BLaER1 treated with 17β-estradiol and CSF1 and Interleukin-3, amounts not matched to agents 10 nM and 100 nM (cell line): ENCODE measurements at regions not wholly inside any gene's neighbourhood (a gene's known extent, or its start where the extent isn't known, plus 50 kb on each side); places are given as distances from the start of the nearest gene placed in this dataset.

Experiments used
- H3K27ac ChIP-seq, 11 experiments: shearing (Covaris generic); formaldehyde crosslinking; 2 replicates each; pipeline ENCODE4 v1.8.1; 2022
- H3K27me3 ChIP-seq, 11 experiments: shearing (Covaris generic); formaldehyde crosslinking; 2 replicates each; pipeline ENCODE4 v1.8.1; 2022
- H3K36me3 ChIP-seq, 11 experiments: shearing (Covaris generic); formaldehyde crosslinking; 2 replicates each; pipeline ENCODE4 v1.8.1; 2022
- H3K4me1 ChIP-seq, 10 experiments: shearing (Covaris generic); formaldehyde crosslinking; 2 replicates each; pipeline ENCODE4 v1.8.1; 2022
- H3K4me2 ChIP-seq, 11 experiments: shearing (Covaris generic); formaldehyde crosslinking; 2 replicates each; pipeline ENCODE4 v1.8.1; 2022
- H3K4me3 ChIP-seq, 10 experiments: shearing (Covaris generic); formaldehyde crosslinking; 2 replicates each; pipeline ENCODE4 v1.8.1; 2022
- H3K9ac ChIP-seq, 11 experiments: shearing (Covaris generic); formaldehyde crosslinking; 2 replicates each; pipeline ENCODE4 v1.8.1; 2022
- H3K9me3 ChIP-seq, 11 experiments: shearing (Covaris generic); formaldehyde crosslinking; replicated peaks in 1 of 11; 2 replicates each; pipeline ENCODE4 v1.8.1; 2022
- H4K20me1 ChIP-seq, 11 experiments: shearing (Covaris generic); formaldehyde crosslinking; 2 replicates each; pipeline ENCODE4 v1.8.1; 2022
- Cebpa-rat ChIP-seq, 11 experiments: shearing (Covaris generic); IDR thresholded peaks; 2 replicates each; pipeline ENCODE4 v1.8.1; 2022

DNA sequence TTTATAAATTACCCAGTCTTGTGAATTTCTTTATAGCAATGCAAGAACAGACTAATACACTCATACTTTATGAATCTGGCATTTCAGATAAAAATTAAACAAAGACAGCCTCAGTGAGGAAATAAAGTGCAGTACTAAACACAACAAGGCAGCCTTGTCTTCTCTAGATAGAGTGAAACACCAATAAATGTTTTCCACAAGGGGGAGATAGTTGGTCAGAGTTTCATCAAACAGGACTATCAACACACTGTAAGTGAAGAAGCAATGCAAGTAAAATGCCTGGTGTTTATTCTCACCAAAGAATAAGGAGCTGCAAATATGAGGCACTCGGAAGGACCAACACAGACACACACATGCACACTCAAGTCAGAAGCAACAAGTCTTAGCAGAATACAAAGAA is 62.8 kb downstream of the FAM9B start:
- Histone ChIP-seq H3K4me3 (no peak overlapping the region), H3K4me2 (no peak overlapping the region), H3K9me3 (peaks cover 0 to 12% (median 7%) of the 10 kb centered on the region in 11 experiments; a peak in 6 of 22 replicates), H3K9ac (no peak overlapping the region), H3K27me3 (peaks cover 0 to 44% (median 0%) of the 10 kb centered on the region in 11 experiments; a peak in 7 of 22 replicates), H3K36me3 (no peaks in the 10 kb centered on the region), H3K27ac (no peak overlapping the region), H4K20me1 (no peaks in the 10 kb centered on the region), H3K4me1 (no peaks in the 10 kb centered on the region)
- TF ChIP-seq Cebpa-rat (IDR thresholded peaks at IDR 0.05) = no peak

DNA sequence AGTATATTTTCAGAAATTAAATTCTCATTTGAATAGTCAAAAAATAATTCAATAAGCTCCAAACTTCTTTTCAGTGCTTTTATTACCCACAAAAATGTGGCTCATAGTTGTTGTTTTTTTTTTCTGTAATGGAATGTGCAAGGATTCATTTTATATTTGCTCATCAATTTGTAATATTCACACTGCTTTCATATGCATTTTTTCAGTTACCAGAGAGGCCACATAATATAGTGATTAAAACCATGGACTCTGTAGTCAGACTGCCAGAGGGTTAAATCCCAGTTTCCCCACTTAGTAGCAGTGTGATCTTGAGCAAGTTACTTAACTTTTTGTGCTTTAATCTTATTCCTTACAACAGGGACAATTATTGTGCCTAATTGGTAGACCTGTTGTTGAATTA is 64.5 kb downstream of the FAM9B start:
- no peak for TF ChIP-seq Cebpa-rat (IDR thresholded peaks at IDR 0.05)
- Histone ChIP-seq H3K27ac (no peak overlapping the region), H3K27me3 (peaks cover 0 to 61% (median 0%) of the 10 kb centered on the region in 11 experiments; a peak in 7 of 22 replicates), H3K9me3 (peaks cover 11 to 28% (median 19%) of the 10 kb centered on the region in 11 experiments), H3K36me3 (0 out of 22 replicates have a peak, but pooled peaks cover 0 to 4% (median 0%) of the 10 kb centered on the region in 11 experiments), H3K4me3 (no peak overlapping the region), H3K4me2 (no peak overlapping the region), H3K4me1 (no peaks in the 10 kb centered on the region), H3K9ac (no peak overlapping the region), H4K20me1 (no peaks in the 10 kb centered on the region)

DNA sequence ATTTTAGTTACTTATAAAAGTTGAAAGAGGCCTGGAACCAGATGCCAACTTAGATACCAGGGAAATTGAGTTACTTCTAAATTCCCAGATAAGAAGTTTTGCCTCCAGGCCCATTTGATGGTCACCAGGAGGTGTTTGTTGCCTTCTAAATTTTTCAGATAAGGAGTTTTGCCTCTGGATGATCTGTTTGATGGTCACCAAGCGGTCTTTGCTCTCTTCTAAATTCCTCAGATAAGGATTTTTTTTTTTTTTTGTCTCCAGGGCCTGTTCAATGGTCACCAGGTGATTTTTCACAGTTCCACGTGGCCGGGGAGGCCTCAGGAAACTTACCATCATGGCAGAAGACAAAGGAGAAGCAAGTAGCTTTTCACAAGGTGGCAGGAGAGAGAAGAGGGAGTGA is 66.5 kb downstream of the FAM9B start:
- TF ChIP-seq Cebpa-rat (IDR thresholded peaks at IDR 0.05) = no peak
- no peak overlapping the region for H3K4me3 ChIP-seq
- H4K20me1 ChIP-seq = no peaks in the 10 kb centered on the region
- peaks cover 0 to 80% (median 0%) of the 10 kb centered on the region in 11 experiments; a peak in 7 of 22 replicates for H3K27me3 ChIP-seq
- H3K9ac ChIP-seq = no peak overlapping the region
- H3K9me3 ChIP-seq = peaks cover 24 to 47% (median 33%) of the 10 kb centered on the region in 11 experiments
- no peaks in the 10 kb centered on the region for H3K4me1 ChIP-seq
- H3K27ac ChIP-seq = no peak overlapping the region
- H3K4me2 ChIP-seq = no peak overlapping the region
- 0 out of 22 replicates have a peak, but pooled peaks cover 0 to 4% (median 0%) of the 10 kb centered on the region in 11 experiments for H3K36me3 ChIP-seq

DNA sequence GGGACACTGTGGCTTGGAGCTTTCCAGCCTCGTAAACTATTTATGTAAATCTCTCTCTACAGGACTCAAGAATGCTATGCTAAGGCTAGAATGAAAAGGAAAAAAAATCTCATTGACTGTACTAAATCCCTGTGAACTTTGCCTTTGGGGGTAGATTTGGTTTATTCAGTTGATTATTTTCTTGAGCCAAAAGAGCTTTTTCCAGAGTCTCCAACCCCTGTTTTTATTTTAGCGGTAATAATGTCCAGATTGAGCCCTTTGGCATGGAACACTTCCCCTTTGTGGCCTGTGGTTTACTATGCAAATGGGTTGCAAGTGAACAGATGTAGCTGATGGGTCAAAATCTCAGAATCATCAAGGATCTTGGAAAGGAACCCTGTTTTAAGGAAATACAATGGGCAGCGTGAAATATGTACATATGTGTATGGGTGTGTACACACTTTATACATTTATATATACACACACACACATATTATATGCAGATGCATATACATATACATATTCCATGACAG is 72.9 kb downstream of the FAM9B start:
- H3K27me3 ChIP-seq = peaks cover 0 to 93% (median 0%) of the 10 kb centered on the region in 11 experiments; a peak in 9 of 22 replicates
- H3K4me3 ChIP-seq = no peak overlapping the region
- H3K36me3 ChIP-seq = 0 out of 22 replicates have a peak, but pooled peaks cover 0 to 4% (median 0%) of the 10 kb centered on the region in 11 experiments
- H3K9me3 ChIP-seq = peaks cover 21 to 48% (median 27%) of the 10 kb centered on the region in 11 experiments
- no peak overlapping the region for H3K9ac ChIP-seq
- H4K20me1 ChIP-seq = peaks cover 0 to 7% (median 0%) of the 10 kb centered on the region in 11 experiments; a peak in 2 of 22 replicates
- peak overlapping the region; percentile 11 to 58 (median 30); a peak in 13 of 22 replicates for H3K4me2 ChIP-seq
- H3K27ac ChIP-seq = no peak overlapping the region
- H3K4me1 ChIP-seq = peaks cover 8 to 17% (median 12%) of the 10 kb centered on the region in 10 experiments; a peak in 17 of 20 replicates
- TF ChIP-seq Cebpa-rat (IDR thresholded peaks at IDR 0.05) = no peak

DNA sequence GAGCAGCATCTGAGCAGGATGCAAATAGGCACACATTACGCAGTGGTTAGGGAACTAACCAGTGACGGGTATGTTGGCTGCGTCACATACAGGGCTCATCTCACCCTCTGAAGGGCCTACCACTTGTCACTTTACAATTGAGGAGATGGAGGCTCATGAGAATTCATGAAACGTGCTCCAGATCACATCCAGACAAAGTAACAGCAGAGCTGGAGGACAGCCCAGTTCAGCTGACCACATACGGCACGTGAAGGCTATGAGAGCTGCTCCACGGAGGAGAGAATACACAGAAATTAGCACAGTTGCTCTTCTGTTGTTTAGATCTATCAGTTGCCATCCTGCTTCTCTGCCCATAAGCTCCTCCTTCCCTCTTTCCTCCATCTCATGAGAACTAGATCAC is 78.4 kb downstream of the FAM9B start:
- H3K9me3 ChIP-seq = 0 out of 22 replicates have a peak, but pooled peaks cover 0 to 7% (median 0%) of the 10 kb centered on the region in 11 experiments
- peaks cover 0 to 6% (median 2%) of the 10 kb centered on the region in 10 experiments; a peak in 13 of 20 replicates for H3K4me1 ChIP-seq
- H3K27me3 ChIP-seq = peaks cover 0 to 99% (median 0%) of the 10 kb centered on the region in 11 experiments; a peak in 9 of 22 replicates
- no peak for TF ChIP-seq Cebpa-rat (IDR thresholded peaks at IDR 0.05)
- H3K4me3 ChIP-seq = no peak overlapping the region
- H3K36me3 ChIP-seq = no peaks in the 10 kb centered on the region
- no peak overlapping the region for H3K9ac ChIP-seq
- H4K20me1 ChIP-seq = peaks cover 0 to 3% (median 0%) of the 10 kb centered on the region in 11 experiments; a peak in 2 of 22 replicates
- H3K27ac ChIP-seq = no peak overlapping the region
- H3K4me2 ChIP-seq = no peak overlapping the region

DNA sequence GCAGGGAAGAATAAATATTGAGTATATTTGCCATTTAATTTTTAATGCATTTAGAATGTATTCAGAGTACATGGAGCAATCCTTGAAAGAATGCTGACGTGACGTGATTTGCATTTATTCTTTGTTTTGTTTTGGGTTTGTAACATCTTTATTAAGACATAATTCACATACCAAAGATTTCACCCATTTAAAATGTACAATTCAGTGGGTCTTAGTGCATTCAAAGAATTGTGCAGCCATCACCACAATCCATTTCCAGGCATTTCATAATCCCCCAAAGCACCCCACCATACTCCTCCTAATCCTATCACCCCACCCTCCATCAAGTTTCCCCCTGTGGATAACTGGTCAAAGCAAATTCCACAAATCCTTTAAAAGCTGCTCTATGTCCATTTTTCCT is 87.4 kb downstream of the FAM9B start:
- H3K9ac ChIP-seq = no peak overlapping the region
- H3K27ac ChIP-seq = no peak overlapping the region
- peaks cover 0 to 39% (median 0%) of the 10 kb centered on the region in 11 experiments; a peak in 4 of 22 replicates for H3K27me3 ChIP-seq
- no peak overlapping the region for H3K4me3 ChIP-seq
- H3K36me3 ChIP-seq = no peaks in the 10 kb centered on the region
- H3K4me2 ChIP-seq = no peak overlapping the region
- TF ChIP-seq Cebpa-rat (IDR thresholded peaks at IDR 0.05) = no peak
- no peaks in the 10 kb centered on the region for H3K9me3 ChIP-seq
- no peaks in the 10 kb centered on the region for H3K4me1 ChIP-seq
- H4K20me1 ChIP-seq = no peaks in the 10 kb centered on the region

DNA sequence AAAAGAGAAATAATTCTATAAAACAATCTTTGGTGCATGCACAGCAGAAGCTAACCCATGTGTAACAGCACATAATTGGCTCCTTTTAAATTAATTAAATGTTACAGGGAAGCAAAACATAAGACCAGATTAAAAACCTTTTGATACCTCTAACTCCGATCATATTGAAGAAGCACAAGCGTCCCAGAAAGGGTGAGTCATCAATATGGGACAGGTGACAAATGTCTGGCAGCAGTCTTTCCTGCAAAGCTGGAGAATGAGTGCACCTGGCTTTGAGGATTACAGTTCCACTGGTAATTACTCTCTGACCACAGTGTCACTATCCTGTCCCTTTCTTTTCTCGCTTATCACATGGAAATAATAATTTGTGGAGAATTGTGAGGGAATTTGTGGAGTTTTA is 94.6 kb downstream of the FAM9B start:
- H3K36me3 ChIP-seq = no peaks in the 10 kb centered on the region
- H3K9me3 ChIP-seq = peaks cover 0 to 21% (median 0%) of the 10 kb centered on the region in 11 experiments; a peak in 5 of 22 replicates
- no peak for TF ChIP-seq Cebpa-rat (IDR thresholded peaks at IDR 0.05)
- peaks cover 0 to 6% (median 0%) of the 10 kb centered on the region in 11 experiments; a peak in 1 of 22 replicates for H3K27me3 ChIP-seq
- H4K20me1 ChIP-seq = no peaks in the 10 kb centered on the region
- no peak overlapping the region for H3K27ac ChIP-seq
- H3K4me3 ChIP-seq = no peak overlapping the region
- no peaks in the 10 kb centered on the region for H3K4me1 ChIP-seq
- H3K4me2 ChIP-seq = no peak overlapping the region
- no peak overlapping the region for H3K9ac ChIP-seq

DNA sequence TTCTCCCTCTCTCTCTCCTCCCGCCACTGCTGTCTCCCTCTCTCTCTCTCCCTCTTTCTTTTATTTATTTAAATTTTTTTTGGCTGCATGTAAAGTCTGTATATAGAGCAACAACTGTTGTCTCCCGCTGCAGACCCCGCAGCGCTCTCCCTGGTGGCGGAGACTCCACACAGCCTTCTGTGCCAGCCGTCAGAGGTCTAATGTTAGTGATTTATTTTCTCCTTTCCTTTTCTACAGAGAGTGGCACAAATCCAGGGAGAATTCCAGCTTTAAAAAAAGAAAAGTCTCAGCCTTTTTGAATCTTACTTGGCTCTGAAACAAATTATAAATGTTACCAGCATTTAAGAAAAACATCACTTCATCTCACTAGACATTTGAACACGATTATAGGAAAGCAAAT is 106.2 kb downstream of the FAM9B start:
- no peaks in the 10 kb centered on the region for H4K20me1 ChIP-seq
- no peak overlapping the region for H3K4me2 ChIP-seq
- H3K9me3 ChIP-seq = peaks cover 0 to 7% (median under 1%) of the 10 kb centered on the region in 11 experiments; a peak in 6 of 22 replicates
- H3K36me3 ChIP-seq = no peaks in the 10 kb centered on the region
- no peaks in the 10 kb centered on the region for H3K27me3 ChIP-seq
- H3K4me3 ChIP-seq = no peak overlapping the region
- H3K27ac ChIP-seq = no peak overlapping the region
- no peaks in the 10 kb centered on the region for H3K4me1 ChIP-seq
- no peak for TF ChIP-seq Cebpa-rat (IDR thresholded peaks at IDR 0.05)
- no peak overlapping the region for H3K9ac ChIP-seq

DNA sequence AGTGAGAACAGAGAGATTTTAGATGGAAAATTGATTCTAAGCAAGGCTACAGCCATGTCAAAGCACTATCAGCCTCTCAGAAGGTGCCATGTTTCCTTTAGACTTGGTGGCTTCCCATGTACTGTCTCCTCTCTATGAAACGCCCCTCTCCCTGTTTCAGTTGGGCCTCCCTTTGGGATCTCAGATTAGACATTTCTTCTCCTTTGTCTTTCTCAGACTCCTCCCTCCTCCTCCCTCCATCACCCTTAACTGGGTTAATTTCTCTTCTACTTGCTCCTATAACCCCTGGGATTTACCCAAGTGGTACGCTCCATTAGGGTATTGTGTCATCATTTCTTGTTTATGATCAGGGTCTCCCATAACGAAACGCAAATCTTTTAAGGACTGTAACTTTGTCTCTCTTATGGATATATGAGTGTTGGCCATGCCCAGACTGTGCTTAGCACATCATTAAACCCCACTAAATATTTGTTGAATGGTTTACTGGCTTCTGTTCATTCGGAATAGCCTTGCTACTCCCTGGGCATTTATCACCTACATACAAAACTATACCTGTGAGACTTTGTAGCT is 106.8 kb downstream of the FAM9B start:
- Histone ChIP-seq H4K20me1 (no peaks in the 10 kb centered on the region), H3K4me2 (no peak overlapping the region), H3K9ac (no peak overlapping the region), H3K27ac (no peak overlapping the region), H3K27me3 (no peaks in the 10 kb centered on the region), H3K4me1 (no peaks in the 10 kb centered on the region), H3K9me3 (0 out of 22 replicates have a peak, but pooled peaks cover 0 to 7% (median 0%) of the 10 kb centered on the region in 11 experiments), H3K36me3 (no peaks in the 10 kb centered on the region), H3K4me3 (no peak overlapping the region)
- 0 out of 22 replicates have a peak, but pooled peaks of 1 of the 11 experiments have one; percentile 6 for TF ChIP-seq Cebpa-rat (IDR thresholded peaks at IDR 0.05)
